Breast epithelium (tissue), 4 donors: ENCODE measurements at regions not wholly inside any gene's neighbourhood (a gene's known extent, or its start where the extent isn't known, plus 50 kb on each side); places are given as distances from the start of the nearest gene placed in this dataset.

Experiments
- DNase-seq, 2 donors: peaks; one replicate each; pipeline ENCODE4 v3.0.0-alpha.2; 2019; ENCODE audit warnings: low spot score in 2 of 2
- H3K27ac ChIP-seq, 2 donors: fragments of 200-600 bp; sonication (generic) in 1 of 2; one replicate each; pipeline ENCODE4 v1.5.1; 2016 to 2019; ENCODE audit warnings: mild to moderate bottlenecking in 1 of 2
- H3K27me3 ChIP-seq, 2 donors: fragments of 200-600 bp; sonication (generic) in 1 of 2; one replicate each; pipeline versions ENCODE4 v1.5.1 to v1.6.0; 2017 to 2019; ENCODE audit warnings: control low read depth in 1 of 2, mild to moderate bottlenecking in 1 of 2
- H3K36me3 ChIP-seq: fragments of 200-600 bp; one replicate; pipeline ENCODE4 v1.5.1; 2019
- H3K4me1 ChIP-seq, 2 donors: fragments of 200-600 bp; sonication (generic); one replicate each; pipeline ENCODE4 v1.5.1; 2016 to 2019; ENCODE audit warnings: control low read depth in 1 of 2
- H3K4me3 ChIP-seq, 3 donors: fragments of 200-600 bp; sonication (generic); 1 replicate in 2 of 3; 2 replicates in 1 of 3; pipeline ENCODE4 v1.5.1; 2016 to 2019; ENCODE audit warnings: mild to moderate bottlenecking in 3 of 3, moderate library complexity in 2 of 3
- H3K9me3 ChIP-seq, 2 donors: fragments of 200-600 bp; sonication (generic) in 1 of 2; one replicate each; pipeline ENCODE4 v1.5.1; 2016 to 2019; ENCODE audit warnings: control low read depth in 1 of 2
- CTCF ChIP-seq, 3 donors: fragments of 450-650 bp; IDR thresholded peaks; one replicate each; pipeline ENCODE4 v1.5.1; 2016 to 2017; ENCODE audit warnings: antibody characterized with exemption in 3 of 3, mild to moderate bottlenecking in 3 of 3, moderate library complexity in 3 of 3
- POLR2A ChIP-seq: fragments of 450-650 bp; IDR thresholded peaks from one replicate; pipeline ENCODE4 v1.6.1; 2016; ENCODE audit warnings: antibody characterized with exemption, mild to moderate bottlenecking, moderate library complexity
- POLR2AphosphoS5 ChIP-seq, 3 donors: sonication (generic); formaldehyde crosslinking; IDR thresholded peaks; one replicate each; pipeline ENCODE4 v1.6.1; 2017; ENCODE audit warnings: antibody characterized with exemption in 3 of 3
- intact Hi-C: fragments of 100-400 bp; cut with DNase I; formaldehyde crosslinking; loops from one replicate; pipeline ENCODE4 v1.15.1; 2023; ENCODE audit warnings: low total_unique reads

- H3K27ac ChIP-seq: no peak overlapping the region
- no peaks in the 10 kb centered on the region for H3K36me3 ChIP-seq
- no peak overlapping the region for H3K4me3 ChIP-seq
- no peak for TF ChIP-seq CTCF (IDR thresholded peaks at IDR 0.05)
- no peak for TF ChIP-seq POLR2AphosphoS5 (IDR thresholded peaks at IDR 0.05)
- no peak for TF ChIP-seq POLR2A
- H3K9me3 ChIP-seq: no peaks in the 10 kb centered on the region
- no peak for DNase-seq
- no peaks in the 10 kb centered on the region for H3K27me3 ChIP-seq
- no peaks in the 10 kb centered on the region for H3K4me1 ChIP-seq
- intact Hi-C loops: no loop called here
Observed at GRCh38 chr20:16877053-16877554, 128.9 kb downstream of the OTOR start.

- no peaks in the 10 kb centered on the region for H3K9me3 ChIP-seq
- no peak overlapping the region for H3K4me3 ChIP-seq
- H3K27me3 ChIP-seq: no peaks in the 10 kb centered on the region
- DNase-seq: no peak
- H3K27ac ChIP-seq: no peak overlapping the region
- intact Hi-C loops: no loop called here
- H3K4me1 ChIP-seq: no peaks in the 10 kb centered on the region
- no peak for TF ChIP-seq POLR2AphosphoS5 (IDR thresholded peaks at IDR 0.05)
- H3K36me3 ChIP-seq: no peaks in the 10 kb centered on the region
Observed at GRCh38 chr20:16885746-16886145, 137.6 kb downstream of the OTOR start.

- Histone ChIP-seq H3K36me3 (no peaks in the 10 kb centered on the region), H3K4me3 (no peak overlapping the region), H3K27me3 (no peaks in the 10 kb centered on the region), H3K4me1 (no peaks in the 10 kb centered on the region), H3K27ac (no peak overlapping the region), H3K9me3 (no peaks in the 10 kb centered on the region)
- no peak for TF ChIP-seq POLR2AphosphoS5 (IDR thresholded peaks at IDR 0.05)
- no peak for TF ChIP-seq POLR2A
- TF ChIP-seq CTCF (IDR thresholded peaks at IDR 0.05): no peak
- DNase-seq: no peak
- intact Hi-C loops: no loop called here
Observed at GRCh38 chr20:16898433-16898832, 150.3 kb downstream of the OTOR start.

GRCh38 chr20:16902662-16903061 is 154.5 kb downstream of the OTOR start:
- TF ChIP-seq POLR2A (no peak), POLR2AphosphoS5 (IDR thresholded peaks at IDR 0.05) (no peak), CTCF (IDR thresholded peaks at IDR 0.05) (no peak)
- no peaks in the 10 kb centered on the region for H3K27me3 ChIP-seq
- no peak overlapping the region for H3K27ac ChIP-seq
- no peaks in the 10 kb centered on the region for H3K36me3 ChIP-seq
- H3K4me3 ChIP-seq: no peak overlapping the region
- H3K4me1 ChIP-seq: no peaks in the 10 kb centered on the region
- H3K9me3 ChIP-seq: no peaks in the 10 kb centered on the region
- DNase-seq: no peak
- intact Hi-C loops: no loop called here

GRCh38 chr20:16904751-16905150 is 156.6 kb downstream of the OTOR start:
- Histone ChIP-seq H3K36me3 (no peaks in the 10 kb centered on the region), H3K27ac (no peak overlapping the region), H3K4me3 (no peak overlapping the region), H3K9me3 (no peaks in the 10 kb centered on the region), H3K27me3 (no peaks in the 10 kb centered on the region), H3K4me1 (no peaks in the 10 kb centered on the region)
- no peak for DNase-seq
- no peak for TF ChIP-seq CTCF (IDR thresholded peaks at IDR 0.05)
- no peak for TF ChIP-seq POLR2A
- TF ChIP-seq POLR2AphosphoS5 (IDR thresholded peaks at IDR 0.05): no peak
- intact Hi-C loops: no loop called here

- TF ChIP-seq POLR2AphosphoS5 (IDR thresholded peaks at IDR 0.05): no peak
- no peak for TF ChIP-seq POLR2A
- no peak for TF ChIP-seq CTCF (IDR thresholded peaks at IDR 0.05)
- Histone ChIP-seq H3K4me1 (no peaks in the 10 kb centered on the region), H3K27ac (no peak overlapping the region), H3K9me3 (peaks cover 4 to 12% of the 10 kb centered on the region in 2 donors), H3K4me3 (no peak overlapping the region), H3K36me3 (no peaks in the 10 kb centered on the region), H3K27me3 (no peaks in the 10 kb centered on the region)
- DNase-seq: no peak
- intact Hi-C loops: no loop called here
Observed at GRCh38 chr20:16914277-16914676, 166.1 kb downstream of the OTOR start.
